Activated CD8-positive, alpha-beta memory T cell treated with anti-CD3 and anti-CD28 coated beads, Interleukin-2, amount 50 U/mL, for 4 hours (primary cell): ENCODE measurements at regions not wholly inside any gene's neighbourhood (a gene's known extent, or its start where the extent isn't known, plus 50 kb on each side); places are given as distances from the start of the nearest gene placed in this dataset.
"Not testable (repeated sequence)": the region's sequence is repeated elsewhere in the genome, so short reads cannot be mapped to it uniquely, and the experiment has no call there.

Experiments used
- DNase-seq: peaks from one replicate; pipeline ENCODE4 v3.0.0-alpha.2; 2020

- not testable (repeated sequence) for DNase-seq
Measured at GRCh38 chr1:185460723-185461122, 143.7 kb upstream of the IVNS1ABP start.

- no peak for DNase-seq
Measured at GRCh38 chr1:185459141-185459540, 142.1 kb upstream of the IVNS1ABP start.

- no peak for DNase-seq
Measured at GRCh38 chr1:185458670-185459069, 141.6 kb upstream of the IVNS1ABP start.

GRCh38 chr1:185453496-185454192, 136.6 kb upstream of the IVNS1ABP start:
- no peak for DNase-seq

GRCh38 chr1:185450917-185451316, 133.9 kb upstream of the IVNS1ABP start:
- no peak for DNase-seq

GRCh38 chr1:185450060-185450788, 133.2 kb upstream of the IVNS1ABP start:
- no peak for DNase-seq

GRCh38 chr1:185449378-185450059, 132.5 kb upstream of the IVNS1ABP start:
- DNase-seq = no peak

- DNase-seq = no peak
Measured at GRCh38 chr1:185448591-185449186, 131.6 kb upstream of the IVNS1ABP start.

GRCh38 chr1:185446131-185446530, 129.1 kb upstream of the IVNS1ABP start:
- no peak for DNase-seq

- no peak for DNase-seq
Measured at GRCh38 chr1:185445594-185445993, 128.6 kb upstream of the IVNS1ABP start.

GRCh38 chr1:185444676-185445075, 127.6 kb upstream of the IVNS1ABP start:
- DNase-seq = no peak

GRCh38 chr1:185442050-185442449, 125.0 kb upstream of the IVNS1ABP start:
- no peak for DNase-seq

- DNase-seq = no peak
Measured at GRCh38 chr1:185441605-185442004, 124.6 kb upstream of the IVNS1ABP start.

- no peak for DNase-seq
Measured at GRCh38 chr1:185440877-185441276, 123.8 kb upstream of the IVNS1ABP start.

- DNase-seq = no peak
Measured at GRCh38 chr1:185439727-185440415, 122.8 kb upstream of the IVNS1ABP start.

GRCh38 chr1:185438936-185439335, 121.9 kb upstream of the IVNS1ABP start:
- DNase-seq = no peak

GRCh38 chr1:185435696-185436379, 118.8 kb upstream of the IVNS1ABP start:
- no peak for DNase-seq

GRCh38 chr1:185434721-185435120, 117.7 kb upstream of the IVNS1ABP start:
- DNase-seq = no peak

- no peak for DNase-seq
Measured at GRCh38 chr1:185433667-185434066, 116.6 kb upstream of the IVNS1ABP start.

GRCh38 chr1:185432948-185433347, 115.9 kb upstream of the IVNS1ABP start:
- DNase-seq = no peak

GRCh38 chr1:185431612-185432011, 114.6 kb upstream of the IVNS1ABP start:
- no peak for DNase-seq

GRCh38 chr1:185429668-185430067, 112.6 kb upstream of the IVNS1ABP start:
- DNase-seq = not testable (repeated sequence)
